ENCODE measurements at regions not wholly inside any gene's neighbourhood (a gene's known extent, or its start where the extent isn't known, plus 50 kb on each side); places are given as distances from the start of the nearest gene placed in this dataset.

DNA sequence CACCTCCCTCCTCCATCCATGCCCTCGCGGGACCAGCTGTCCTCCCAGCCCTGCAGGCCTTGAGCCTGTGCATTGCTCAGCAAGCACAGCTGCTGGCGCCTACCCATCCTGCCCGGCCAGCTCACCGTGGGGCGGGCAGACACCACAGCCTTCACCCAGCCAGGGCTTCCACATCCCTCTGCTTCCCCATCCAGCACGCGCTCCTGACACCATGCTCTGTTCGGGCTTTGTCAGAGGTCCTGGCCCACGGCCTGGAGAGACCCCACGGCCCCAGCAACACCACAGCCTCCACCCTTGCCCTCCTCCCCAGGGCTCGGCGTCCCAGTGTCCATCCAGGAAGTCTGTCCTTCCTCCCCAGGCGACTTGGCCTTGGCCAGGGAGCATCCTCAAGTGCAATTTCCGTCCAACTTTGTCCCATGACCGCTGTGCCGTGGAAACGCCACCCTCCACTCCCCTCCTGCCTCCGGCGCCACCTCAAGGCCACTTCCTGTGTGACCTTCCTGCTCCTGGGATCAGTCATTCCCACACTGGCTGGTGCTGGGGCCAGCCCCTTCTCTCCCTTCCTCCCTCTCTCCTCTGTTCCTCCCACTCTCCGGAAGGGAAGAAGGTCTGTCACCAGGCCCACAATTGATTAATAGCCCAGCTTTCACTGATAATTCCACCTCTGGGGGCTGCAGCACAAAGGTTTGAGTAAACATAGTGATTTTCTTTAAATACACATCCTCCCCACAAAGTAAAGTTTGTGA is 71.5 kb upstream of the SMNDC1 start:
- no peak for DNase-seq

DNA sequence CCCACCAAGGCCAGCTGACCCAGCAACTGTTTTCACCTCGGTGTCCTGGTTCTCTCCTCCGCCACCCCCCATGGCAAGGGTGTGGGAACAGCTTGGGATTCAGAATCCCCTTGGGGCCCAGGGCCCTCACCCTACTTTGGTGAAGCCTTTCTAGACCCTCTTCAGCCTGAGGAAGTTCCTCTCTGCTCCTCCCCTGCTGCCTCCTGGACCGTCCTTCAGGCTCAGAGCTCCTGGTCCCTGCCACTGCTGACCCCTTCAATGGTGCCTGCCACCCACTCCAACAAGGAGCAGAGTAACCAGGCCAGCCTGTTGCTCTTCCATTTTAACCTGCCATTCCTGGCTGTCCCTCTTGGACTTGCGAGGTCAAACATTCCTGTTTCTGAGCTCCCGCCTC is 72.0 kb upstream of the SMNDC1 start:
- no peak for DNase-seq

GRCh38 chr10:110378006-110378405 is 73.3 kb upstream of the SMNDC1 start:
- no peak for DNase-seq

GRCh38 chr10:110378533-110379108 is 73.9 kb upstream of the SMNDC1 start:
- no peak for DNase-seq

DNA sequence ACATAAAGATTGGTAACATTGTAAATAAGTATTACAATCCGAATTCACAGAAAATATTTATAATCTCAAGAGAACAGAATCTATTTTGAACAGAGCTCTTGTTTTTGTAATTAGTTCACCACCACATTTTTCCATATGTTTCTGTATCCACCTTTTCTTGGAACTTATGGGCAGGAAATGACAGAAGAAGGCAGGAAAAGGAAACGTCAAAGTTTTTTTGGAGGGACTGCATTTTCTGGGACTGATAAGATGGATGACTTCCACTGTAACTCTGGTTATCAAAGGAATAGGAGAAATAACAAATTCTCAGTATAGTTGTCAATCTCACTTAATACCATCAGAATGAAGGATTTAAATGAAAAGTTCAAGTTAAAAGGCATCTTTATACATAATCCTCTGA is 75.1 kb upstream of the SMNDC1 start:
- no peak for DNase-seq

DNA sequence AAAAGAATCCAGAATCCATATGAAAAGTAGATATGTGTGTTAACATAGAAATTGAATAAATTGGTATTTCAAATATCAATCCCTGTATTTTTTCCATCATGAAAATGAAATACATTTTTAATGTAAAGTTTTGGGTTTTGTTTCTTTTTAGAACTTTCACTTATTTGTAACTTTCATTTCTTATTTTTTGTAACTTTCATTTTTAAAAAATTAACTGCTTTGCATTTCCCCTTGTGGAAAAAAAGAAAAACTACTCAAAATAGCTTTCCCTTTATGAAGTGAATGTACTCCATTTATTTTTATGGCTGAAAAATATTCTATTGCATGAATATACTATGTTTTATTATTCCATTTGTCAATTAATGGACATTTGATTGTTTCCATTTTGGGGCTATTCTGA is 75.6 kb upstream of the SMNDC1 start:
- DNase-seq: no peak

DNA sequence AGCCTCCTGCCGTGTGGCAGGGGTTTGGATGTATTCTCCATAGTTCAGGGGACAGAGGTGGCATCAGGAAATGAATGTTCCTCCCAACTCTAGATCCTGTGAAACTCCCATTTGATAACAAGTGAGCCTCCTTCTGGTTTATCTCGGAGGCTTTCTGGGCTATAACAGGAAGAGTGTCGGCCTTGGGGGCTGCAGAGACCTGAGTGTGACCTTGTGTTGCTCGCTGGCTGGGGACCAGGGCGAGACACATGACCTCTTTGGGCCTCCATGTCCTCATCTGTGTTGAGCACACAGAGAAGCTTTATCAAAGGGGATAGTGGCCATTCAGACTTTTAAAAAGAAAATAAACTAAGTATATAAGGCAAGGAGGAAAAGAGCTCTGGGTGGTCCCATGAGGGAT is 78.0 kb upstream of the SMNDC1 start:
- no peak for DNase-seq

DNA sequence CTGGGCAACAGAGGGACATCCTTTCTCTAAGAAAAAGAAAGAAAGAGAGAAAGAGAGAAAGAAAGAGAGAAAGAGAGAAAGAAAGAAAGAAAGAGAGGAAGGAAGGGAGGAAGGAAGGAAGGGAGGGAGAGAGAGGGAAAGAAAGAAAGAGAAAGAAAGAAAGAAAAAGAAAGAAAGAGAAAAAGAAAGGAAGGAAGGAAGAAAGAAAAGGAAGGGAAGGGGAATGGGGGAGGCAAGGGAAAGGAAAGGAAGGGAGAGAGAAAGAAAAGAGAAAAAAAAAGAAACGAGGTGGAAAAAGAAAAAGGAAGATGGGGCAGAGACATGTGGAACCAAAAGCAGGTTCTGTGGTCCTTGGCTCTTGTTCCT is 82.9 kb upstream of the SMNDC1 start:
- DNase-seq: no peak

DNA sequence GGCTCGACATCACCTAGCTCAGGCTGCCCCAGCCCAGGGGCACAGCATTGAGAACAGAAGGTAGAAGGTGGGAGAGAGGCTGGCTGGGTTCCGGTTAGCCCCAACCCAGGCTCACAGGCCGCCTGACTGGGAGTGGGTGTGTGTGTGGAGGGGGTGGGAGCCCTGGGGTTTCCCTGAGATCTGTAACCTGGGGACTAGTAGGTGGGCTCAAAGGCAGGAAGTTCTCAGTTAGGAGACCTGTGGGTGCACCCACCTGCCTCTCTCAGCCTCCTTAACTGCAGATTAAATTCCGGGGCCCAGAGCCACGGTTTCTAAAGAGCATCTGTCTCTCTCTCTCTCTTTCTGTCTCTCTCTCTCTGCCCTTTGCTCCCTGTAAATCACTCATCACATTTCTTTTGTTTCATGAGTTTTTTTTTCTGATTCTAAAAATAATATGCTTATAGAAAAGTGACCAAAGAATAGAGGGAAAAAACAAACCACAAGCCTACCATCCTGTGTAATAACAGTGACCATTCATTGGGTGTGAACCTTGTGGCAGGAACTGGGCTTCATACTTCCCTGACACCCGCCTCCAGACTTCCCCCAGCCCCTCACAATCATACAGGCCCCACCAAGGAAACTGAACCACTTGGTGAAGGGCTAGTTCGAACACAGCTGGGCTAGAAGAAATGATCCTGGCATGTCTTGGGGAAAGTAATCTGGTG is 83.4 kb upstream of the SMNDC1 start:
- no peak for DNase-seq

DNA sequence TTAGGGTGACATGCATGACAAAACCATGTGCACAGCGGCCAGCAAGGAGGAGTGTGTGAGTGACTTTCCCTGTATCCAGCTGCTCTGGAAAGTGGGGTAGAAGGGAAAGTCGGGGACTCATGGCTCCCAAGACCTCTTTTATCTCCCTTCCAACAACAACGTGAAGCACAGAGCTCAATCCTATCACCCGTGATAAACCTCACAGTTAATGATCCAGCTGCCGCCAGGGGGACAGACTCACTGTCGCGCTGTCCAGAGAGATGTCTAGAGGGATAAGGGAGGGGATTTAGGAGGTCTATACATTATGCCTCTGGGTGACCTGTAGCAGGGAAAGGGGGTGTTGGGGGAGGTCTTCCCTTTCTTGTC is 84.0 kb upstream of the SMNDC1 start:
- no peak for DNase-seq

DNA sequence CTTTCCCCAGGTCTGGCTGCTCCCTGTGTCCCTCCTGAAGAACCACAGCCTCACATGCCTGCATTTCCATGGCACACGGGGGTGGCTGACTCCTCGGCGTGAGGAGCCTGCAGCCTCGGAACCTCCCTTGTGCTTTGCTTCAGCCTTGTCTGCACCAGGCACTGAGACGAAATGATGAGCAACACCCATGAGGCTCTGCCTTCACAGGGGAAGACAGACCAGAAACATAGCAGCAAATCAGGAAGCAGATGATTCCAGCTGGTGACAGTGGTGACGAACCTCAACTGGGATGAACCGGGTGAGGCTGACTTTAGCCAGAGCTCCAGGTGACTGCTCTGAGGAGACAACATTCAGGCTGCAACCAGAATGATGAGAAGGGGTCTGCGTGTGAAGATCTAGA is 84.5 kb upstream of the SMNDC1 start:
- DNase-seq: no peak

GRCh38 chr10:110391541-110391940 is 86.8 kb upstream of the SMNDC1 start:
- DNase-seq: no peak

DNA sequence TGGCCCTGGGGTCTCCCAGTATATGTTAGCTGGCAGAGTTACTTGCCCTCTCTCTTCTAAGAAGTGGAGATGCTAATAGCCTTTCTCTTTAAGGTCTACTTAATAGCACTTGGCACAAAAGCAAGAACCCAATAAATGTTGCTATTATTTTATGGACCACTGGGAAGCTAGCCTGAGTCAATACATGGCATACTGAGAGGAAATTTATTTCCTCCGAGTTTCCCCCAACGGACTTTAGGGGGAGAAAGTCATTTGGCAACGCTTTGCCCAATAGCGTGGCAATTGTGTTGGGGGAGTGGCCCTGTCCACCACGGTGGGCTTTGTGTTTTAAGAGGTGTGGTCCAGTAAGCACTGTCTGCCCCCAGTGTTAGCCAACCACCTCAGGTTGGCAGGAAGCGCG is 87.4 kb upstream of the SMNDC1 start:
- DNase-seq: no peak

GRCh38 chr10:110392868-110393740 is 88.4 kb upstream of the SMNDC1 start:
- no peak for DNase-seq

DNA sequence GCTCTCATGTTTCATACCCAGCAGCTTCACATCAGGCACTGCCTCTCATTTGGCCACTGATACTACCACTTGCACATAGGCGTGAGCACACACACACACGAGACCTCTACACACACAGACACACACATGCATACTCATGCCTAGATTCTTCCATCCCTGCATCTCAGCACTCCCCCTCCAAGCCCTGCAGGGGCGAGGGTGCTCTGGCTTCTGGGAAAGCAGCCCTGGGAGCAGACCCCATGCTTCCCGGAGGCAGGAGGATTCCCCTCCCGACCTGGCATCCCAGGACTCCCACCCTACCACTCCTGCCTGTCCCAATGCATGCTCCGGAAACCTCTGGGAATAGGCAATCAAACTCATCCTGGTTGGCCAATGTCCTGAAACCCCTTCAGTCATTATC is 89.1 kb upstream of the SMNDC1 start:
- no peak for DNase-seq

DNA sequence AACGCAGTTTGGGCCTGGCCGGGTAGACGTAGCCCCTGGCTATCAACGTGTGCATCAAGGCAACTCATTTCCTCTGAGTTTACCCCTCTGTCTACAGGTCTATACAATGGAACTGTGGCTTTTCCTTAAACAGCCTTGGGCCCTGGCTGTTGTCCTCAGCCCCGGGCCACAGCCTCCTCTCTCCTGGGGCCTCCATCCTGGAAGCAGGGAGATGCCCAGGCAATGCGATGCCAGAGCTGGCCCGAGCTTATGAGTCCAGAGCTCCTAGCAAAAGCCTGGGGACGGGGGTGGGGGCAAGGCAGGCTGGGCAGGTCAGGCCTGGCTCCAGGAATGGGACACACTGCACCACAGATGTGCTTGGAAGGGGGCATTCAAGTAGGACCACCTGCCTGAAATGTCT is 89.6 kb upstream of the SMNDC1 start:
- no peak for DNase-seq

- DNase-seq: no peak
Measured at GRCh38 chr10:110394898-110395297, 90.2 kb upstream of the SMNDC1 start.

DNA sequence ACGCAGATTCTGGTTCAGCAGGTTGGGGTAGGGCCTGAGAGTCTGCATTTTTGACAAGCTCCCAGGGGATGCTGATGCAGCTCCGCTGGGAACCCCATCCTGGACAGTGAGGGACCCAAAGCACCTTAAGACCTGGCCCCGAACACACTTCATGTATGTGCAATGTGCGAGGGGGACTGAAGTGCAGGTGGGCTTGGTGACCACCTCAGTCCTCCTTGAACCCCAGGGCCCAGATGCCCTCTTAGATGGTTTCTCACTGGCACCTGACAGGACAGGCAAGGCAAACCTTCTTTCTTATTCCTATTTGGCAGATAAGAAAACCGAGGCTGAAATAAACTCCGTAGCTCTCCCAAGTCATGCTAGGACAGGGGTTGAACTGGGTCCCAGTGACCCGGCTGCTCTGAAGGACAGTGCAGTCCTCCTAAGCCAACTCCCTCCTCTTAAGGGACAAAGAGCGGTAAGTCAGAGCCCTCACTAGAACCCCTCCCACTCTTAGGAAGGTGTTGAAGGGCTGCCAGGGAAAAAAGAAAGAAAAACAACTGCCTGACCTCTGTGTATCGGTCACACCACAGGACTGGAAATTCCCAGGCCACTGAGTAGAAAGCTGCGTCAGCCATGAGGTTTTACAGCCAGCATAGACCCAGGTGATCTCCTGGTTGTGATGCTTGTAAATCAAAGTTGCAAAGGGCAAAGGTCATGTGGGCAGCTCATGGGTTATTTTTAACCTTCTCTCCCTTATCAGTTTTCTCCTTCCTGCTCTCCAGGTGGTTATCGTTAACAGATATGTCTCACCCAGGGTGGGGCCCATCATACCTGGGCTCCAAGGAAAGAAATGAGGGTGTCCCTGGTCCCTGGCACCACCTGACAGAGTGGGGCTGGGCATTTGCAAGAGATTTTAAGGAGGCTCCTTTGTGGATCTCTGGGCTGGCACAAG is 90.9 kb upstream of the SMNDC1 start:
- no peak for DNase-seq

DNA sequence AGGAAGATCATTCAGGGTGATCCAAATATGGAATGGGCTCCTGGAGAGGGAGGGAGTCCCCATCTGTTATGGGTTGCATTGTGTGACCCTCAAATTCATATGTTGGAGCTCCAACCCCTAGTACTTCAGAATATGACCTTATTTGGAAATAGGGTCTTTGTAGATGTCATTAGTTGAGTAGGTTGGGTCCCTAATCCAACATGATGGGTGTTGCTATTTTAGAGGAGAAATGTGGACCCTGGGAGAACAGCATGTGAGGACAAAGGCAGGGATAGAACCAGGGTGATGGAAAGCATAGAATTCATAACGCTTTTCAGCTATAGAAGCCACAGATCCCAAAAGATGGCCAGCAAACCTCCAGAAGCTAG is 91.5 kb upstream of the SMNDC1 start:
- no peak for DNase-seq

DNA sequence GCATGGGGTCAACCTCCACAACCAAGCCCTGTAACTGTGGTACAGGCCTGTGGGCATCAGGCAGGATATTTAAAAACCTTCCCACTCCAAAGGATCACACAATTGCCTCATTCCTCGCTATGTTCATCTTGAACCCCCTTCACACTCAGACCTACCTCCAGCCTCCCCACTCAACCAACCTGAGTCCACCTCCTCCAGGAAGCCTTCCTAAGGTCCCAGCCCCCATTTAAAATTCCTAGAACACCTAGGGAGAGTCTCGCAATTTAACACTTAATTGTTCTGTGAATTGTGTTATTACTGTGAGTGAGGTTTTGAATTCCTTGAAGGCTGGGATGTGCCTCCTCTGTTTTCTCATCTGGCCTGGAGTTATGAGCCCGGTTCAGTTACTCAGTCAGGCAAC is 93.1 kb upstream of the SMNDC1 start:
- DNase-seq: no peak

- peak; percentile 55 for DNase-seq
Measured at GRCh38 chr10:110398419-110399105, 93.8 kb upstream of the SMNDC1 start.

All from 8988T (cell line).